Epithelial cell of esophagus (primary cell): ENCODE measurements at regions not wholly inside any gene's neighbourhood (a gene's known extent, or its start where the extent isn't known, plus 50 kb on each side); places are given as distances from the start of the nearest gene placed in this dataset.
A peak's percentile ranks its signal among the peaks of the same experiment; 100 is the strongest.

Experiments
- DNase-seq: peaks from one replicate; pipeline ENCODE4 v3.0.0; 2010; ENCODE audit warnings: low read depth
- H3K4me3 ChIP-seq: 2 replicates; pipeline ENCODE4 v1.5.1; 2011; ENCODE audit warnings: mild to moderate bottlenecking, low read length, control low read depth
- CTCF ChIP-seq: IDR thresholded peaks from 2 replicates; pipeline ENCODE4 v1.5.1; 2011; ENCODE audit warnings: low read depth, mild to moderate bottlenecking, low read length, control low read depth, inconsistent platforms; ENCODE audit not compliant: insufficient read depth; ENCODE audit errors: missing control alignments

GRCh38 chr11:116611998-116612620 is 160.7 kb downstream of the BUD13 start:
- DNase-seq, result no peak
- H3K4me3 ChIP-seq, result no peak overlapping the region
- TF ChIP-seq CTCF, result no peak

GRCh38 chr11:116610190-116610589 is 162.6 kb downstream of the BUD13 start:
- no peak for DNase-seq
- no peak for TF ChIP-seq CTCF
- no peak overlapping the region for H3K4me3 ChIP-seq

DNA sequence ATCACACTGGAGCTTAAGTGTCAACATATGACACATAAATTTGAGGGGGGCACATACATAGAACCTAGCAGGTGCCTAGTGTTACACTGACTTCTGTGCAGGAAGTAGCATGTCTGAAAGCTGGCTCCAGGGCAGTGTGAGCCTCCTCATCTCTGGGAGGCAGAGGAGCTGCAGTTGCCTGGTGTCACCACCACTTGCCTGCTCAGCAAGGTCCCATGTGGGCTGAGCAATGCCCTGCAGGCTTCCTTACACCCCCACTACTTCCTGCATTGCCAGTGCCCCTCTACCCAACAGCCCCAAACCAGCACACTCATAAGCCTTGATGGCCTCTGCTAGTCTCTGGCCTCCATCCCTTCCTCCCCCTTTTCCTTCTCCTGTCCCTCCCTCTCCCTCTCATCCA is 165.8 kb downstream of the BUD13 start:
- no peak for TF ChIP-seq CTCF
- no peak for DNase-seq
- H3K4me3 ChIP-seq, result no peak overlapping the region

GRCh38 chr11:116605543-116606459 is 167.0 kb downstream of the BUD13 start:
- TF ChIP-seq CTCF, result peak; percentile 24
- peak; percentile 21 for DNase-seq
- H3K4me3 ChIP-seq, result no peak overlapping the region

DNA sequence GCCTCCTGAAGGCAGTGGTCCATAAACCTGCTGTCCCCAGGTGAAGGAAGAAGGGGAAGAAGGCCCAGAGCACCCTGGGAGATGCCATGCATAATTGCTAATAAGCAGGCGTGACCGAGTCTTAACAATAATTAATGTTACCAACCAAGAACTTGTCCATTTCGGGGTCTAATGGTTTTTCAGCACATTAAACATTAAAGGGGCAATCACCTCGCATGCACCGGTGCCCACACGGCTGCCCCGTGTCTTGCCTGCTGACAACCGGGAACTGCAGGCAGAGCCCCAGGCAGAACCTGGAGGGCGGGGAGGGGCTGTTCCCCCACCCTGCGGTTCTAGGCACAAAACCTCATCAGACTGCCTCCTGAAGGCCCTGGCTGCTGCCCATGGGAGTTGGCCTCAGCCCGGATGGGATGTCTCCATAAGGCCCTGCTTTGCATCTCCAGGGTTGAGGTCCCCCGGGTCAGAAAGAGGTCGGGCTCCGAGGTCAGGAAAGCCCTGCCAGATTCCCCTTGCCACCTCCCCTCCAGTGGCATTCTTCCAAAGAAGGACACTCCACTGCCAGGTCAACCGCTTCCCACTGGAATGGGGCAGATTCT is 169.0 kb downstream of the BUD13 start:
- no peak for TF ChIP-seq CTCF
- no peak overlapping the region for H3K4me3 ChIP-seq
- no peak for DNase-seq

DNA sequence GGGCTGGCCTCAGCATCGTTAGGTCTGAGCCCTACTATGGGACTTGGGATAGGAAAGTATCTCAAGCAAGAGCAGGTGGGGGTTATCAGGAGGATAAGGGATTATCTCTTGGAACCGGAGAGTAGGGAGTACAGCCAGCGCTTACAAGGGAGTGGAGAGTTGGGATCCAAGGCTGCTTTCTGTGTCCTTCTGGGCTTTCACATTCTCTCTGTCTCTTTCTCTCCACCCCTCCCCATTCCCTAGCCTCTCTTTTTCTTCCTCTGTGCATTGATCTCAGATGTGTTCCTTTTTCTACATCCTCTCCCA is 170.2 kb downstream of the BUD13 start:
- DNase-seq, result no peak
- H3K4me3 ChIP-seq, result no peak overlapping the region
- TF ChIP-seq CTCF, result no peak
